ENCODE measurements at regions not wholly inside any gene's neighbourhood (a gene's known extent, or its start where the extent isn't known, plus 50 kb on each side); places are given as distances from the start of the nearest gene placed in this dataset.

DNA sequence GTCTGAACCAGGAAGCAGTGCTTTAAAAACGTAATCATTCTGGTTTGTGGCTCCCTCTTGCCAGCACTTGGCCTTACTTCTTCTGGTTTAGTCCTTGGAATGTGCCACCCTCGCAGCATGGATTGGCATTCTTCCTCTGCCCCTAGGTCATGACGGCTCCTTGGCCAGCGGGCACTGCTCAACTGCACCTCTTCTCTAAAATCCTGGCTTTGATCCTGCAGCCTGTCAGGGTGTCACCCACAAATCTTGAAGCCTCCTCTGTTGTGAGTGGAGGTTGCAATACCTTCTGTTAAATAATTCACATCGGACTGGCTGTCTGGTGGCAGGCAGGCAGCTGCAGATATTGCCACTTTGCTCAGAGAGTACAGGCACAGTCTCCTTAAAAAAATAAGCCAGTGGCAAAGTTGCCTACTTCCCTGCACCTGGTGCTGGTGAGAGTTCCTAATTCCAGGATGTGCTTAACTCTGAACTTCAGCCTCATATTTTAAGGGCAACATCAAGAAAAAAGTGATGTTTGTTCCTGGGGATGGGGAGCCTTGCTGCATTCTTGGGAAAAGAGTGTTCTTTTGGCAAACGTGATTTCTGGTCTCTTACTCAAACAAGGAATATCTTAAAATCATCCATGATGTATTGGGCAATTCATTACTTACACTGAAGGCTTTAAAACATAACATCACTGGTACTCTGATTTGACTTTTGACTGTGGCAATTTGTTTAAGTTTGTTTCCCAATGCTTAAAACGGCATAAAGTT lies 179.8 kb downstream of the FOXA2 start:
- DNase-seq: peak in 1 of 2 donors; percentile 25

DNA sequence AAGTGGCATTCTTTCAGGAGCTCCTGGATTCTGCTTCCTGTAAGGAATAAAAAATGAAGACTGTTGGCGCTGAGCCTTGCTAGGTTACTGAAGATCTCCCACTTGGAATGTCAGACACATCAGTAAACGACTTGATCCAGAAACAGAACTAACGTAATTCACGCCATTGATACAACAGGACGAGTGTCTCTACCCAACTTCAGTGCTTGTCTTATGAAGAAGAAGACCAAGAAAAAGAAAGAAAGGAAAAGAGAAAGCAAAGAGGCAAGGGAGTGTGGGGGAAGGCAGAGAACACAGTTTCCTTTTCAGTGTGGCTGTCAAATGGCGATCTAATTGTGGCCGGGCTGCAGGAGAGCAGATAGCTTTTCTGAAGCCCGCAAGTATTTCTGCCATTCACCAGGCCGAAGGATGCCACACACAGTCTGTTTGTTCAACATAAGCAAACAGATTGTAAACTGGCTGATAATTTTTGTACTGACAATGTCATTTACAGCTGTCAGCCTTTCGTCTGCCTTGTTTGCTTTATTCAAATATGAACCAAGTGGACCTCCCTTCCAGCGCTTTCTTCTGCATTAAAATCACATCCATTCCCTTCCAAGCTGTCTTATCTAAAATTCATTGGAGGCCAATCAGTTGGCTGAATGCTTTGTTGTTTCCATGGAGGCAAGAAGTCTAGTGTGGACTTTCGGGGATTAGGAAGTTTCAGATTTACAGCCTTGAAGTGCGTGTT lies 180.6 kb downstream of the FOXA2 start:
- DNase-seq: peak in 1 of 2 donors; percentile 57

DNA sequence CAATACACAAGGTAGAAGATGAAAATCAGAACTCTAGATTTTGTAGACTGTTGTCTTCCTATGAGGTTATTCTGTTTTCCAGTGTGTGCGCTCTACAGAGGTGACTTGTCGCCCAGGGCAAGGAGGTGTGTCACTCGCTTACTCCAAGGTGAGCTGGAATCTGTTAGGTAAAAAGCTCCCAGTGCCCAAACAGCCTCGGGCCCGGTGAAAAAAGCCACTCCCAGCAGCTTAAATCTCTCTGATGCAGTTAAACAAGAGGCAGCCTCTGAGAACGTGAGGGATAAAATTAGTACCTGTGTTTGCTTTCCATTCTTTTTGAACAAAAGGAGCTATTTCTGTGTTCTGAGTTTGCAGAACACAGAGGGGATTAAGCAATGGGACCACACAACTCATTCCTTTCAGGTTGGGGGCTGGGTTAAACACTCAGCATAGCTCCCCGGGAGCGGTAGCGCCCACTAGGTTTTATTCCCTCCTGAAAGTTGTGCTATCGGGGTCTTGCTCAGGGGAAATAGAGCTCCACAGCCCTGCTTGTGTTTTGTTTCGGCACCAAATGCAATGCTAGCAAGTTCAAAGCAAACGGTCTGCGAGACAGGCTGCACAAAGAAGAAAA lies 181.2 kb downstream of the FOXA2 start:
- peak in 1 of 2 donors; percentile 38 for DNase-seq

DNA sequence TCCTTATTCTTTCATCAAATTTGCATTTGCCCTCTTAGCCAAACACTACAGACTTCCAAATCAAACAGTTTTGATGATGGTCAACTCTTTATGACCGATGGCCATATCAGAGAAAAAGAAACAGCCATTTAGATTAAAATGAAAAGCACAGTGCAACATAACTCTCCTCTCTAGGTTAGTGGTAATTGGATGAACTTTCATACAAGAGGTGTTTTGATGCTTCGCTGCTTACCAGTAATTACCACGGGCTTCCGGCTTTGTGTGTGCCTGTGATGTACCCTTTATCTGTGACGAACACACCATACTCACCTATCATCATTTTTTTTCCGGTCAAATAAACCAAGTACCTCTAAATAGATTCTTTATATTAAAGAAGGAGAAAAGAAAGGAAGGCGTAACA lies 181.8 kb downstream of the FOXA2 start:
- no peak for DNase-seq

DNA sequence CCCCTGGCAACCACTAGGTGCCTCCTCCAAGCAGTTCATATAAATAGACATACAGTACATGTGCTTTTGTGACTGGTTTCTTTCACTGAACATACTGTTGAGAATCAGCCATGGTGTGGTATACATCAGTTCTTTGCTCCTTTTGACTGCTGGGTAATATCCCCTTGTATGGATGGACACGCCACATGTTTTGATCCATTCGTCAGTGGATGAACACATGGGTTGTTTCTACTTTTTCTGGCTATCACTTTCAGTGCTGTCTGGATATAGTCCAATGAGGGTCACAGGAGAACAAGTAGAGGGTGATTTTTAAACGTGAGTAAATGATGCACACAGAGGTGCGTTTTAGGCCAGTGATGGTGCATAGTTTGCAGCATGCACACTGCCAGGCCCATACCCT lies 183.9 kb downstream of the FOXA2 start:
- no peak for DNase-seq

DNA sequence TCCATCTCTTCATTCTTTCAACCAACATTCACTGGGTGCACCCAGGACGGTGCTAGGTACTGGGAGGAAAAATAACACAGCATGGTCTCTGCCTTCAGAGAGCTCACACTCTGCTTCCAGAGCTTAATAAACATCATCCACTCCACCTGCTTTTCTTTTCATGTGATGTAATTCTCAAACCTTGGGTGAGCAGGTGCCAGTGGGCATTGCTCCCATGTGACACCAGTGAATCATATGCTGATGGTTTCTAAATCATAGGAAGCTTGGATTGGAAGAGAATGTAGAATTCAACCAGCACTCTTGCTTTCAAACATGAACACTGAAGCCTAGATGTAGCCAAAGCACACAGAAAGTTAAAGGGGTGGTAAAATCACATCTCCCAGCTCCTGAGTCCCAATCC lies 189.8 kb downstream of the FOXA2 start:
- DNase-seq: no peak

DNA sequence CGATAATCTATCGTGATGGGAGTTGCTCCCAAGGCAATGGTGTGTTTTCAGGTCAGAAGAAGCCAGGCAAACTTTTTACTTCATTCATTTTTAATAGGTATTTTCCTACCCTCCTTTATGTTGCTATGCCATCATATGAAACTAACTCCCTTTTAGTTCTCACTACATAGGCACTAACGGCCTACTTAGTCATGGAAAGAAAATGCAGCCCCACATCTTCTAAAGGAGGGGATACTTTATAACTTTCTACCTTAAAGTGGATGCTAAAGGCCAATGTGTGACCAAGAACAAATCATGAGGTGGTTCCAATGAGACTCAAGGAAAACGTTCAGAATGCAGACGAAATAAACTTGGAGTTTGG lies 193.8 kb downstream of the FOXA2 start:
- no peak for DNase-seq

DNA sequence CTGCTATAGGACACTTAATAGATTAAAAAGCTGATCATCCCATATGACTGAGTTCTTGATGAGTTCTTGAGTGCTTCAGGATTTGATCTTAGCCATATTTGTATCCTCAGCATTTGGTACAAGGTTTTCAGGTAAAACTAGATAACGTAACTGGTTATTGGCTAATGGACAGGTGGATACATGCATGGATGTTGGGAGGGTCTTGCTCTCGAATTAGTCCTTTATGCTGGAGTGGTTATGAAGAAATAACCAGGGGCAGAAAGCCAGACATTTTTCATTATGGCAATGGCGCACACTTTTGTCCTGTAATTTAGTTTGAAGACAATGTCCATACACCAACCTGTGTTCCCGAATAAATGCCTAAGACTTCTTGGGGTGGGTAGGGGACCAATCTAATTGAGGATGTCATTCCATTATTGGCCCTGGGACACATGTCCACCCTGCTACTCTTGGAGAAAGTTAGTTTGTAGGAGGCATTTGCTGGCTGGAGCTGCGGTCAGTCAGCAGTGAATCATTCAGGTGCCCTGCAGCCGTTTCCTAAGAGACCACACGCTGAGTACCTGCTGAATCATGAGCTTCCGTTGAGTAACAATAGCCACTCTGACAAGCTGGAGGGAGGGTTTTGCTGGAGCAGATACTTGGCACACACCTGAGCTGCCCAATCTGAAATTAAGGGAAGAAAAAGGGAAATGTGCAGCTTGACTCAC lies 194.4 kb downstream of the FOXA2 start:
- DNase-seq: no peak

DNA sequence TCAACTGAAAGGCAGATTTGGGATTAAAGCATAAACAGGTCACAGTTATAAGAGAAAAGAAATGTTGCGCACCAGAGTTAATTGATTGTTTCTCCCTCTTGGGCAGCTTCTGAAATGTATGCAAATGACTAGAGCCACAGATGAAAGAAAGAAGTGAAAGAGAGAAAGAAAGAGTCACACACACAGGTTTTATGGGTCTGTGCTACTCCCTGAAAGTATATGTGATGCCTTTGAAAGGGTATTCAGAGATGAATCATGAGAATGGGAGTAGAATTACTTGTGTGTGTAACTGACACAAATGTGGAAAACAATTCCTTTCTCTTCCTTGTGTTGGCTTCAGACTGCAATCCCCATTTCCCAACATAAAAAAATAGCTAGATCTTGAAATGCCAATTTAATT lies 196.9 kb downstream of the FOXA2 start:
- no peak for DNase-seq

DNA sequence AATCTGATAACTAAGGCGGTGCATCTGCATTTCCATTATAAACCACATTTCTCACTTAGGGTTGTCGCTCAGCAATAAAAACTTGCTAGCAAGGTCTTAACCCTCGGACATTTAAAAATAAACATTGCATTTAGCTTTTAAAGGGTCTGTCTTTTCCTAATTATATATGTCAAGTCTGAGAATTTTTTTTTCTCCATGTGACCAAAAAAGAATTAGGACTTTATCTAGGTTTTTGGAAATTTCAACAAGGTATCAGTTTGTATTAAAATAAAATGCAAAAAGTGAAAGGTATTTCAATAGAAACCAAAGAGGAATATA lies 198.1 kb downstream of the FOXA2 start:
- DNase-seq: no peak

DNA sequence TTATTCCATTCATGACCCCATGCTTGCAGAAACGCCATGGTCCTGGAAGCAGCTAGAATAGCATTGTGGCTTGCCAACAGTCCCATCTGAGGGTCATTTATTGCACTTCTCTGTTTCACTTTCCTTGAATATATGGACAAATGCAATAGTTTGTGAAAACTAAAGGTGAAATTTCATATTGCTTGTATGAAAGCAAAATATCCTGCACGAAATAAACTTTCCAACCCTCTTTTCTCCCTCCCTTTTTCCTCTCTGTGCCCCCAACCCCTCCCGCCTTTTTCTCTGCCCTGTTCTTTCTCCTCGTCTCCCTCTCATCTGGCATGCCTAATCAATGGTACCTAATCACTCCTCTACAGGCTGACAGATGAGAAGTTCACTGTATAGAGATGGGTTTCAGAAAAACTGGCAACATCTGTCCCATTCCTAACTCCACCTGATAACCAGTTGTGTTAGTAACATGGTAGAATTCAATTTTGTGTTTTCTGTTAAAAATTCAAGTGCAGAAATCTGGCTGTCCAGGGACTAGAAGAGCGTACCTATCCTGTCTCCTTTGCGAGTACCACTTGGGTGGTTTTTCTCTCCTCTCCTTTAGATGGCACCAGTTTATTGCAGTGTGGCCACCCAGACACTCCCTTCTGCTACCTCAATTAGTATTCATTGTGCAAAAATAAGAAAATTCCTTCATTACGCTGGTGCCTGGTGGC lies 198.6 kb downstream of the FOXA2 start:
- no peak for DNase-seq

DNA sequence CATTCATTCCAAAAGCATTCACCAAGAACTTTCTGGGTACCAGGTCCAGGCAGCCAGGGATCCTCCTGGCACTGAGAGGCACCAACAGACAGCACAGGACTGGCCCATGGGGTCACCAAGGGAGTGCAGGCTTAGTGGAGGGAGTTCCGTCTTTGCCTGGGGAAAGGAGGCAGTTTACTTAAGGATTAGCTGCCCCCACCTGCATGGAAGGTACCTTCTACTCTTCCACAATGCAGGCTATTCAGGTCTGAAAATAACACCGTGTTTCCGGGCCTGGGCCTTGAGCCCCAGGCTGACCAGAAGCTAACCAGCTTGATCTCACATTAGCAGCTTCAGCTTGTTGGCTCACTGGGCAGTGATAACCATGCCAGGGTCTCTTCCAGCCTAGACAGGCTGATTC lies 199.4 kb downstream of the FOXA2 start:
- no peak for DNase-seq

DNA sequence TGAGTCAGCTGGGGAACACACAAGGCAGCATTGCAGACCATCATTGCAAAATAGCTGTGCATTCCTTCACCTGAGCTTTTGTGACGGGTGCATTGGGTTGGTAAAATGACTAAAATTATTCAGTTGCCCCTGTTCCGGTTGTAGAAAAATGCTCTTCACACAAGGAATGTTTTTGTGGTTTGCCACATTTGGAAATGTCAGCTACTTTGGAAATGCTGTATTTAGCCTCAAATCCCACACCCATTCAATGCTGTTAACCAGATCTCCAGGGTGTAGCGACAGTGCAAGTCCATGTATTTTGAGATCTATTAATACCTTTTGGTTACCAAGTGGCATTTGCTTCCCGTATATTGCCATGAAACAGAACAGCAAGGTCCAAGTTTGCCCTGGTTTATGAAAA lies 201.2 kb downstream of the FOXA2 start:
- DNase-seq: no peak

DNA sequence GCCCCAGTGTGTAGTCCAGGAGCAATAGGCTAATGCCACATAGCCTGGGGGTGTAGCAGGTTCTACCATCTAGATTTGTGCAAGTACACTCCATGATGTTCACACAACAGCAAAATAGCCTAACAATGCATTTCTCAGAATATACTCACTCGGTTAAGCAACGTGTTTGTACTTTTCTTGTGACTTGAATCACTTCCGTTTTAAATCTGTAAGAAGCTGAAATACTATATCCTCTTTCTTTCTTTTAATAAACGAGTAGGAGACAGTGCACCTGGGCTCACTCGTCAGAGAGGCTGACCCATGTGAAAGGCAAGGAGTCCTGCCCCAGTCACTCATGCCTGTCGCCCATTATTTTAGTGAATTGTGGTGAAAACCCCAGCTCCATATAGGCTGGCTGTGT lies 201.6 kb downstream of the FOXA2 start:
- DNase-seq: no peak

DNA sequence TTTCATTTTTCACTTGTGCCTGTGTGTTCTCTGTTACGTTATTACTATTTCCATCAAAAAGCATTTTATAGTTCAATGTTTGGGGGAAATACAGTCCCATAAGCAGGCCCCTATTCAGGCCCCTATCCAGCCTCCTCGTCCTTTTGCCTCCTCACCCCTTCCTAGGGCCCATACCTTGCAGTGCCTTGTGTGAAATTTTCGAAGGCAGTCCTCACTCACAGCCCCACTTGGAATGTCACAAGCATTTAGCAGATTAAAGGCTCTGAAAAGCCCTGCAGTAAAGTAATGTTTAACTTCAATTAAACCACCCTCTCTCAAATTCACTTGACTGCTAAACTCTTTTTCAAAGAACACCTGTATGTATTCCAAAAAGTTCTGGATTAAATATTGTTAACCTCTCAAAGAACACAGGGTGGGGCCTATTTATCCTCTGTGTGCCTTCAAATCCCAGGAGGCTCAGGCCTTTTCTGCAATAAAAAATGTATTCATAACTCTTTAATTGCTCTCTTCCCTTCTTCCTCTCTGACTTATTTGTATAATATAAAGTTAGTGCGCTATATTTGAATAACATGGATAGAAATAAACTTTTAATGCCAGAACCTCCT lies 202.5 kb downstream of the FOXA2 start:
- DNase-seq: no peak

DNA sequence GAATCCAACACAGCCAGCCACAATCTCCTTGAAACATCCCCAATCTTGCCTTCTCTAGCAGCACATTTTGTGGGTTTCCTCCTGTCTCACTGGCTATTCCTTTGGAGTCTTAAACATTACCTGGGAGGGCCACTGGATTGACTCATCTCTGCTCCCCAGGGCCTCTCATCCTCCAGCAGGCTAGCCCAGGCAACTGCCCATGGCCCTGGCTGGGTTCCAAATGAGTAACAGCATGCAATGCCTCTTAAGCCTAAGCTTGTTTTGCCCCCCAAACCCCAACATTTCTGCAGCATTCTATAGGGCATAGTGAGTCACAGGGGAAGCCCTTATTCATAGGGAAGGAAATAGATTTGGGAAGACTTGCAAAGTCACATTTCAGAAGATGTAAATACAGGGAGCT lies 204.9 kb downstream of the FOXA2 start:
- no peak for DNase-seq

DNA sequence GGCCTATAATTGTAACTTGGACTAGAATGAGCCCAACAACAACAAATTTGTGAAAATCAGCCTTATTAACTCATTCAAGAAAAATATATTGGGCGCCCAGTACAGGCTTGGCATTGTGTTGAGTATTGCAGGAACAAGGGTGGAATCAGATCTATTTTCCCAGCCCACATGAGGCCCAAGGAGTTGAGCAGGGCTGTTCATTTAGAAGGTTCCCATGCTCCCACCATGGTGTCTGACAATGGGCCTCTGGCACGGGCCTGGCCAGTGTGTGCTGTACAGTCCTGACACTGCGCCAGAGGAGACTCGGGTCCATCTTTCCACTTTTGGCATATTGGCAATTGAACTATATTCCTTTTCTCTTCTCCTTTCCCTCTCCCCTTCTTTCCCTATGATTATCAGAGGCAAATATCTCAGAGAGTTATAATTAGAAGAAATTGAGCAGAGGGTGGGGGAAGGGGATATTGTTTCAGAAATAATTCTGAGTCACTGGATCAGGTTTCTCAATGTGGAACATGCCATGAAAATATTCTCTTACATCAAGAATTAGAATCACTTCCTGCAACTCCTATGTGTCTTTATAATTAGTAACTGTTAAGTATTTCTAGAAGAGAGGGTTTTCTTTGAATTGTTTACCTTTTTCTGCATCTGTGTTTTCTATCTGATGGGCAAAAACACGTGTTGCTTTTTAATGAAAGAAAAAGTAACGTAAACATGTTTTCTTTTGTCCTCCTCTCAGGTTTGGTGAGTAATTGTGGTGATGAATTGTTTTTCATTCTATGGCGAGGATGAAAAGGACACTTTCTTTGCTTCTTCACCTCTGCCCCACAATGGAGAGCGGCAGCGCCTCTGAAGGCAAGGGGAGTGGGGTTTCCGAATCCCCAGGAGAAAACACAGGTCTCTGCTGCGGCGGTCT lies 209.4 kb downstream of the FOXA2 start:
- DNase-seq: no peak

DNA sequence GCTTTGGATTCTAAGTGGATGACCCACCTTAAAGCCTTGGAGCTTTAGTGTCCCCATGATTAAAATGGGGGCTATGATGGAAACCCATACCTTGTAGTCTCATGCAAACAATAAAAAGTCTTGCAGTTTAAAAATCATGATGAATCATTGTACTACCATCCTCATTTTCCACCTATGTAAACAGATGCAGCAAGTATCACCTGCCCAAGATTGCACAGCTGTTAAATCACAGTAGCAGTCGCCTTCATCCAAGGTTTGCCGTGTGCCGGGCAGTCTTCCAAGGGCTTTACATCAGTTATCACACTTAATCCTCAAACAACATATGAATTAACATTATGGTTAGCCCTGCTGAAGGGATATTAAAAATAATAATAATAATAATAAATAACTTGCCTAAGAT lies 210.3 kb downstream of the FOXA2 start:
- no peak for DNase-seq

DNA sequence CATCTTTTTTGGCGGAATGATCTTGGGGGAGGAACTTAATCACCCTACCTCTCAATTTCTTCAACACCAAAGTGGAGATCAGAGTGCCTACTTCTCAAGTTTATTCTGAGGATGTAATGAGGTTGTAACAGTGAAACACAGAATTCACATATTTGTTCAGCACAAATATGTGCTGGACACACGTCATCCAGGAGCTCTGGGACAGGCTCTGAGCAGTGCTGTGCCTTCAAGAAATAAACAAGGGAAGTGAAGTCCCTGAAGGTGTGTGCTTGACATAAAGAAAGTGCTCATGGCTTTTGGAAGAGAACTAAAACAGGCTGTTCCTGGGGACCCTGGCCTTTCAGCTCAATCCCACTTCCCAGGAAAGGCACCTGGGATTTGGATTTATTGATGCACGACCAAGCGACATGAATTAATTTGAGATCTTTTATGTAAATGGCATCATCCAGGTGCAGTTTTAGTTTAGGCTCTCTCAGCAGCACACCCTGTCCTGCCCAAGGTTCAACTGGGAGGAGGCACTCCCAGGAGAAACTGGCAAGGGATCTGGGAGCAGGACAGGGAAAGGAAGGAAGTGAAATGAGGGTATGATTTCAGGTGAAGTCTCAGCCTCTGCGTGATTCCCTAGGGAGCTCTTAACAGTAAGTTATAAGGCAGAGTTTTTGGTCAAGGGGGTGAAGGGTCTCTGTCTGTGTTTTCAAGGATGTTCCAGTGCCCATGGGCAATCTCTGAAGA lies 211.0 kb downstream of the FOXA2 start:
- DNase-seq: no peak

DNA sequence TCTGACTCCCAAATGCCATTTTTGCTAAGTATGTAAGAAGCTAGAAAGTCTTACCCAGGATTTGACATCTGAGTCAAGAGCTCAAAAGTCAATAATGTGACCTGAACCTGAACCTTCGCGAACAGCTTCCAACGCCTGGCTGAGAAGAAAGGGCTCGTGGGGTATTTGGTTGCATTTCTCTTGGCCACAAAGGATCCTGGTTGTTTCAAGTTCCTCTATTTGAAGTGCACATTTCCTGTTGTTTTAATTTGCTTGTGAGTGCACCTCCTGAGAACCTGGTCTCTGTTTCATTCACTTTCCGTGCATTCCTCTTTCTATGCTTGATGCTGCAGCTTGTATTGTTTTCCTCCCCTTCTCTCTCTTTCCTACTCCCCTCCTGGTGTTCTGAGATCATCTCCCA lies 212.5 kb downstream of the FOXA2 start:
- no peak for DNase-seq
